NCI-H82 treated with DMSO at 0.1 percent for 48 hours (cell line): ENCODE measurements at regions not wholly inside any gene's neighbourhood (a gene's known extent, or its start where the extent isn't known, plus 50 kb on each side); places are given as distances from the start of the nearest gene placed in this dataset.

Source experiments
- DNase-seq: peaks from one replicate; lab custom pipeline; 2025; ENCODE audit not compliant: unreplicated experiment; lab: John Stamatoyannopoulos, UW

DNA sequence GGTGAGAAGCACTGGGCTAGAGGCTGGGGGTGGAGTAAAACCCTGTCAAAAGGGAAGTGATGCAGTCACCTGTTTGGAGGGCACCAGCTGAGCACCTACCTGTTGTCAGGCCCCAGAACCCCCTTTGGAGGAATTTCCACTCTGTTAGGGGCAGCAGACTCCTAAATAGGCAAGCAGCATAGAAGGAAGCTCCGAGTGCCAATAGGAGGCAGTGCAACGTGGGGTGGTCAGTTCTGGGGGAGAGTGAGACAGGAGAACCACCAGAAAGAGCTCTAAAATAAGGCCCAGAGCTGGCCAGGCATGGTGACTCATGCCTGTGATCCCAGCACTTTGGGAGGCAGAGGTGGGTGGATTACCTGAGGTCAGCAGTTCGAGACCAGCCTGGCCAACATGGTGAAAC, 203.7 kb upstream of the ZC3H12A start:
- no peak for DNase-seq

DNA sequence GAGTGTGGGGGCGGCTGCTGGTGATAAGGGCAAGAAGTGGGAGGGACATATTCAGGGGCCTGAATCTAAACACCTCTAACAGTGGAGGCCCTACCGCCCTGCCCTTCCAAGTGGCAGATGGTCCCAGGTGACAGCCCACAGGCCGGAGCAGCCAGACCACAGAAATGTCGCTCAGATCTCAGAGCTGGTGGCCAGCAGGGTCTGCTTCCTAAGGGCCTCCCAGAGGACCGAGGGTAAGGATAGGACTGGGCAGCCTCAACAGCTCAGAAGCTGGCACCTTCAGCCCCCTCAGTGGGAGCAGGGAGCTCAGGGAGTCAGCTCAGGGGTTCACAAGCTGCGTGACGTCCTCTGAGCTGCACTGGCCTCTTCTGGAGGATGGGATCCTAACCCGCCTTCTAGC, 201.8 kb upstream of the ZC3H12A start:
- no peak for DNase-seq

DNA sequence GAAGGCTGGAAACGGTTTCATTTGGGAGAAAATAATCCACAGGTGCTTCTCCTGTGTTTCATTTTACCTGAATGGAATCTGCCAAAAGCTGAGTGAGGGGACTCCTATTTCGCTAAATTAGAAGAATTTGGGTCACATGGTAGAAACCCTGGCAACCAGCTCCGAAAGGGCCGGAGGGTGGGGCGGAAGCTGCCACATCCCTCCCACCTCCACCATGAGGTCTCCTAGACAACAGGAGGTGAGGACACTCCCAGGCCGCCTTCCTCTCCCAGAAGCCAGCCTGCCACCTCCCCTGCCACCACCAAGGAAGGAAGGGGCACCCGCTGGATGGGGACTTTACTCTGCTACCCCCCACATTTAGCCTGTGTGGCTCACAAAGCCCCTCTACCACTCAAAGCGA, 199.9 kb upstream of the ZC3H12A start:
- DNase-seq: no peak

DNA sequence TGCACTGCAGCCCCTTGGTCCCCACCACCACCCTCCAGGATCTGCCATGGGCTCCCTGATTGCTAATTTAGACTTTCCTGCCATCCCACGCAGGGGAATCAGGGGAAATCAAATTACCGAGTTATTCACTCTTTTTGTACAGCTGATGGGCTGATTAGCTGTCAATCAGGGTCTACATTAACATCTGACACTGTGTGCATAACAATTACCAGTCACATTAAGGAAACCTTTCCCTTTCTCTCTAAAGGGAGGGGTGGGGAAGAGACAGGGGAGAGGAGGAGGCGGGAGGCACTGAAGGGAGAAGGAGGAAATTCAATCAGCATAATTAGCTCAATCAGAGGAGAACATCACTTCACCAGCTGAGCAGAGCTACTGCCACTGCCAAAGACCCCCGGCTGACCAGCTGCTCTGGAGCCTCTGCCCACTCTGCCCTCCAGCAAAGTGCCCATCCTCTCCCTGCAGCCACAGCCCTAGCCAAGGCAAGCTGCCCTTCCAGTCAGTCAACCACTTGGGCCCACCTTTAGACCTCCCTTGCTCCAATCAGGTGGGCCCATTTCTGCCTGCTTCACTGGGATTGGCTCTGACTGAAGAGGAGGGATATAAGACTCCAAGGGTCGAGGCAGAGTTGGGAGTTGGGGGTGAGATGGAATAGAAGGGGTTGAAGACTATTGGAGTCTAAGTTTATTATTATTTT, 199.3 kb upstream of the ZC3H12A start:
- no peak for DNase-seq

GRCh38 chr1:37277366-37277765, 197.0 kb upstream of the ZC3H12A start:
- DNase-seq: no peak

- DNase-seq: no peak
Measured at GRCh38 chr1:37281354-37281753, 193.0 kb upstream of the ZC3H12A start.

DNA sequence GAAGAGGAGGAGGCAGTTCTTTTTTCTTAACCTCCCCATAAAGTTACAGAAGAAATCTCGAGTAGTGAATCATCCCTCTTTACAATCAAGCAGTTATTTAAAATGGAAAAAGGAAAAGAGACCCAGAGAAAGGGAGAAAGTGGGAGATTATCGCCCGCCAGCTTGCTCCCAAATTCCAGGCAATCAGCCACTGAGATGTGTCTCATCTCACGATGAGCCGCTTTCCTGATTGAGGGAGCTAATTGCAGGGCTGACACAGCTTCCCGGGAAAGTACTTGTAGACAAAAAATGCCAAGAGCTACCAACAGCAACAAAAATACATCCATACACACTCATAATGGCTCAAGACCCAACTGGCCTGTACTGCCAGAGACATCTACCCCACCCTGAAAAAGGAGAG, 191.6 kb upstream of the ZC3H12A start:
- DNase-seq: no peak

- no peak for DNase-seq
Measured at GRCh38 chr1:37284053-37284452, 190.3 kb upstream of the ZC3H12A start.

GRCh38 chr1:37286881-37287280, 187.5 kb upstream of the ZC3H12A start:
- DNase-seq: no peak

DNA sequence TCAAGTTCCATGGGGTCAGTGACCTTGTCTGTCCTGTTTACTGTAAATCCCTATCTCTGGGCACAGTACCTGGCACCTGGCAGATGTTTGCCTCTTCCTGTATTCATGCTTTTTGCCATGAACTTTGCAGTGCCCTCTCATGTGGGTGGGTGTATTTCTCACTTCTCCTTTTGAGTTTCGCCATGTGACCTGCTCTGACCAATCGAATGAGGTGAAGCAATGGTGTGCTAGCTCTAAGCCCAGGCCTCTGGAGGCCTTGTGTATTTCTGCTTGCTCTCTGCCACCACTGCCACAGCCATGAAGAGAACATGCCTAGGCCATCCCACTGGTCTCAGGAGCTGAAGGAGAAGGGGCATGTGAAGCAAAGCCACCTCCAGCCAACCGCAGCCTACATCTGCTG, 185.5 kb upstream of the ZC3H12A start:
- DNase-seq: no peak

GRCh38 chr1:37290718-37291117, 183.7 kb upstream of the ZC3H12A start:
- DNase-seq: no peak

- DNase-seq: no peak
Measured at GRCh38 chr1:37292789-37293188, 181.6 kb upstream of the ZC3H12A start.

DNA sequence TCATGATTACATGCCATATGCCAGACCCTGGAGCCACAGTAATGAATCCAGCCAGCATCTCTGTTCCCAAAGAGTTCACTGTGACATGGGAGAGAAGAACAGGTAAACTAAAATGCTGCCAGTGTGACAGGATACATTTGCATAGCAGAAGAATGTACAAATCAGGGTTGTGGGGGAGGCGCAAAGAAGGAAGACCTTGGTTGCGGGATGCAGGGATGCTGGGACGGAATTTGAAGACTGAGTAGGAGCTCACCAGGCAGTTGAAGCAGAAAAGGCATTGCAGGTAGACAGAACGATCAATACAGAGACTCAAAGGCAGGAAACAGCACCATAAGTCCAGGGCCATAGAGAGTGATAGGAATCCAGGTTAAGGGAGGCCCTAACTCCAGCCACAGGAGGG, 180.3 kb upstream of the ZC3H12A start:
- no peak for DNase-seq

DNA sequence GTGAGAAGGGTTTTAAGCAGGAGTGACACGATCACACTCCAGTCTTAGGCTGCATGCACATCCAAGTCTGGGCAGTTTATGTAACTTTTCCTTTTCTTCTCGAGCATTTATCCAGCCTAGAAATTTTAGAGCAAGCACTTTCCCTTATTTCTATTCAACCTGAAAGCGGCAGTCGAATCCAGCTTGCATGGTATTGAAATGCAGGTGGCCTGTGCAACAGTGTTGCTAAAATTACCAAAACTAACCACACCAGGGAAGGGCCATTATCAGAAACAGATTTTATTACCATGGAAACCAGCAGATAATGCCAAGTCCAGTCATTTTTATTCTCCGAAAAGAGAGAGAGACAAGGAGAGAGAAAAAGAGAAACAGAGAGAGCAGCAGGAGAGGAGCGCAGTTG, 179.9 kb upstream of the ZC3H12A start:
- DNase-seq: no peak

DNA sequence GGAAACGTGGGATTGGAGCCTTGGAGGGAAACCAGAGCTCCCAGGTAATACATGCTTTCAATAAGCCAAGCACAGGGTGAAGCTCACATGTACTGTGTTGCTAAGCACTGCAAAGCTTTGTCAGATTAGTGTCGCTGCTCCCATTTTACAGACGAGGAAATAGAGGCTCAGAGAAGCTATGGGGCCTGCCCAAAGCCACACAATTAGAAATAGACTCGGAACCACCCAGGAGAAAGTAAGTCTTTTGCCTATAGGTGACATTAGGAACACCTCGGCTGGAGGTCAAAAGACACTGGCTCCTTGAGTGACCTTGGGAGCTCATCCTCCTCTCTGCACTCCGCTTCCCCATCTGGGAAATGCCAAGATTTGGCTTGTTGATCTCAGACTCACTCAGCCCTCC, 175.6 kb upstream of the ZC3H12A start:
- no peak for DNase-seq

GRCh38 chr1:37299216-37299615, 175.2 kb upstream of the ZC3H12A start:
- no peak for DNase-seq

DNA sequence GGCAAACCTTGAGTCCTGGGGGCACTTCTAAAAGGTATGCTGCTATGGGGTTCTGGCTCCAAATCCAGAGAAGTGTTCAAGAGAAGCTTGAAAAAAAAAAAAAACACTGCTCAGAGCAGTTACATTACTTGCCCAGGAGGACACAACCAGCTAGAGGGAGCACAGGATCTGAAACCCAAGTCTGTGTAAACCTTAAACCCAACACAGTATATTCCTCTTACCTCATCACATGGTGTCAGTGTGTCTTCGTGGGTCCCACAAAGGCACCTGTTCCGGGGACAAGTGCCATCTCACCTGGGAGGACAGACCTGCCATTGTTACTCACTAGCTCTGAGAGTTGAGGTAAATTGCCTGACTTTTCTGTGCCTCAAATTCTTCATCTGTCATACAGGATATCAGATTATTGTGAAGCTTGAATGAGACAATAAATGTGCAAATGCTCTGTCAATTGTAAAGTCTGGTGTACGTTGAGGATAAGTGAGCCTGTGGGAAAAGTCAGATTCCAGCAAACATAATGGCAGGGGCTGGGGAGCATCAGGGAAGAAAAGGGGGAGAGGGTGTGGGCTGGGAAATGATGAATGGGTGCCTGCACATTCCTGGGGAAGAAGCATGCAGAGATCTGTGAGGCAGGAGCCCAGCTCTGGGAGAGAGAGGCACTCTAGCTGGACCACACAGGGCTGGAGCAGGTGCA, 170.4 kb upstream of the ZC3H12A start:
- DNase-seq: no peak

DNA sequence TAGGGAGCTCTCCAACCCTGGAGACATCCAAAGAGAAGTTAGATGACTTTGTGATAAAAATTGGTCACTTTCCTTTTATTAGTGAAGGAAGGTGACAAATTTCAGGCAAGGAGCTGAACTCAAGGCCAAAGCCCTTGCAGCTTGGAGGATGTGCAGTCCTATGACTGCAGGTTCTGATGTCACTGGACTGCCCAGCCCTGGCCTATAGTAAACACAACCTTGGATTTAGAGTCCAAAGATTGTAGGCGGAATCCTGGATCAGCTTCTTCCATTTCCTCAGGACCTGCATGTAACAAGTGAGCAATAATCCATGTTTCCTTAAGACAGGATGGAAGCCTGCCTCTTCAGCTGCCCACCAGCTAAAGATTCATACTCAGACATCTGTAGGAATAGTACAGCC, 169.3 kb upstream of the ZC3H12A start:
- DNase-seq: no peak

GRCh38 chr1:37305841-37306240, 168.5 kb upstream of the ZC3H12A start:
- no peak for DNase-seq

DNA sequence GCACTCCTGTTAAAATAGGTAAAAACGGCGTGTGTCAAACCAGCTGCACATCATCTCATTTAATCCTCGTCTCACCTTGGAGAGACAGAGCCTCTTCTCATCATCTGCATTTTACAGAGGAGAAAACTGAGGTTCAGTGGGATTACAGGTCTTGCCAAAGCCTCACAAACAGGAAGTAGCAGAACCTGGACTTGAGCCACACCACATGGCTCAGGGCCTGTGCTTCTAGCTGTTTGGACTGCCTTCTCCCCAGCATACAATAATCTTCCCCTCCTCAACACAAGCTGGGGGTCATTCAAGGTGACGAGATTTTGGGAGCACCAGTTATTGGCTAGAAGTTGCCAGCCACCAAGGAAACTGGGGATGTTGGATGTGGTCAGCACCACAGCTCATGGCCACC, 167.9 kb upstream of the ZC3H12A start:
- DNase-seq: no peak

GRCh38 chr1:37306871-37307270, 167.5 kb upstream of the ZC3H12A start:
- no peak for DNase-seq

DNA sequence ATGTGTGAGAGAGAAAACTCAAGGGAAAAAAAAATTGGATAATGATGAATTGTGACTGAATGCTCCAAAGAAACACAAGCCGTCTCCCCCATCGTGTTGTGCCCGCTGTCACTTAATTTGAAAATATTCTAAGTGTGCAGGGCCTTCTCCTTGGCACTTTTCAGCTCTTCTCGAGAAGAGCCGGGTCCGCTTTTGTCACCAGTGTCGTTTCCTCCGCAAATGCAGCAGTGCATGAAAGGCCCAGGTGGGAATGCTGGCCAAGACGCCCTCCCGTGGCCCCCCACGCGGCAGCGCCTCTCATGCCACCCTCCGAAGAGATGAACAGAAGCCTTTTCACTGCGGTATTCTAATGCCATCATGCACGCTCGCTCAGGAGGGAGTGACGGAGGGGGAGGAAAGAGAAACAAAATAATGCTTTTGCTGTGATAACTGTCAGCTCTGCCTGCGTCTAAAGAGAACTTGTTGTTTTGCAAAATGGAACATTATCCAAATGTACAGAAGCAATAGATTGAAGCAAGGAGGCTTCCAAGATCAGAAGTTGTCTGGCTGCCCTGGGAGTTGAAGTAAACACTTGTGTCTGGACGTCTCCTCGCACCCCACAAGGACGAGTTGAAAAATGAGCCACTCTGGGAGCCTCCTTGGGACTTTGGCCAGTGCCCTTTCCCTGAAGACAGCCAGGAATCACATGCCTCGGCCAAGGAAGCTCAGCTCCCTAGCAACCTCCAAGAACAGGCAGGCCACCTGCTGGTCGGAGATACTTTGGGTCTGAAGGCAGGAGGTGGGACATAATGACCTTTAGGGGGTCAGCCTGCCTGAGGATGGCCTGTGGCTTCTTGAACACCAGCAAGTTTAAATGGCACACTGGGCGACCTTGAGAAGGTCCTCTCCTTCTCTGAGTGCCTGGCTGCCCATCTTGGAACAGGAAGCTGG, 166.1 kb upstream of the ZC3H12A start:
- no peak for DNase-seq
